Thyroid gland (tissue), 4 donors: ENCODE measurements at regions not wholly inside any gene's neighbourhood (a gene's known extent, or its start where the extent isn't known, plus 50 kb on each side); places are given as distances from the start of the nearest gene placed in this dataset.

ENCODE experiments used
- CTCF ChIP-seq, 6 experiments: fragments of 200-600 bp in 3 of 6; fragments of 450-650 bp in 3 of 6; sonication (generic) in 3 of 6; IDR thresholded peaks; one replicate each; pipeline ENCODE4 v1.5.1; 2016 to 2019; ENCODE audit warnings: antibody characterized with exemption in 6 of 6, mild to moderate bottlenecking in 2 of 6, inconsistent platforms in 1 of 6, moderate library complexity in 1 of 6
- POLR2A ChIP-seq, 2 donors: fragments of 450-650 bp; IDR thresholded peaks; one replicate each; pipeline ENCODE4 v1.6.1; 2017; ENCODE audit warnings: antibody characterized with exemption in 2 of 2, mild to moderate bottlenecking in 2 of 2, moderate library complexity in 1 of 2

- TF ChIP-seq CTCF (IDR thresholded peaks at IDR 0.05) (no peak), POLR2A (IDR thresholded peaks at IDR 0.05) (no peak)
These were observed 199.5 kb downstream of the GOLGA6L6 start for GRCh38 chr15:20341901-20342600.
